DOHH2 (cell line): ENCODE measurements at regions not wholly inside any gene's neighbourhood (a gene's known extent, or its start where the extent isn't known, plus 50 kb on each side); places are given as distances from the start of the nearest gene placed in this dataset.
"Not testable (repeated sequence)": the region's sequence is repeated elsewhere in the genome, so short reads cannot be mapped to it uniquely, and the experiment has no call there.

Source experiments
- EZH2phosphoT487 ChIP-seq: fragments of 200-600 bp; sonication (generic); IDR thresholded peaks from 2 replicates; pipeline ENCODE4 v1.6.1; 2017; ENCODE audit warnings: borderline replicate concordance, mild to moderate bottlenecking, antibody characterized with exemption, low read length, moderate library complexity, mixed read lengths
- TF ChIP-seq, protein P1 (sequence below): fragments of 200-600 bp; sonication (generic); IDR thresholded peaks from one replicate; pipeline ENCODE4 v1.5.1; 2014; ENCODE audit warnings: antibody characterized with exemption, mild to moderate bottlenecking, low read depth, low read length; ENCODE audit not compliant: poor library complexity, severe bottlenecking

DNA sequence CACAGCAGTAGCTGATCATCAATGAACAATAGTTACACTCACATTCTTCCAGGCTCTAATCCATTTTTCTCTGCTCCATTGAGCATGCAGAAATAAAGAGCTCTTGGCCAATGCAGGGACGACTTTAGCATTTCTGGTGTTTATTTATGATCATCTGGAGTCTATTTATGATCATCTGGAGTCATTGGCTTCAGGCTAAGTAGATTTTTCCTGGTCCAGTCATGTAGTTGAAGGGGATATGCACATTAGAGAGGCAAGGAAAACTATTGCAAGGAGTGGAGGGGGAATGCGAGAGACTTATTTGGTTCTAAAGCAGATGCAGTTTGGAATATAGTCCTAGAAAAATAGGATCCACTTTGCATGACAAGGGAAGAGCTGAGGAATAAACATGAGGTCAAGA lies 113.0 kb upstream of the PRSS12 start:
- TF ChIP-seq, protein P1, sequence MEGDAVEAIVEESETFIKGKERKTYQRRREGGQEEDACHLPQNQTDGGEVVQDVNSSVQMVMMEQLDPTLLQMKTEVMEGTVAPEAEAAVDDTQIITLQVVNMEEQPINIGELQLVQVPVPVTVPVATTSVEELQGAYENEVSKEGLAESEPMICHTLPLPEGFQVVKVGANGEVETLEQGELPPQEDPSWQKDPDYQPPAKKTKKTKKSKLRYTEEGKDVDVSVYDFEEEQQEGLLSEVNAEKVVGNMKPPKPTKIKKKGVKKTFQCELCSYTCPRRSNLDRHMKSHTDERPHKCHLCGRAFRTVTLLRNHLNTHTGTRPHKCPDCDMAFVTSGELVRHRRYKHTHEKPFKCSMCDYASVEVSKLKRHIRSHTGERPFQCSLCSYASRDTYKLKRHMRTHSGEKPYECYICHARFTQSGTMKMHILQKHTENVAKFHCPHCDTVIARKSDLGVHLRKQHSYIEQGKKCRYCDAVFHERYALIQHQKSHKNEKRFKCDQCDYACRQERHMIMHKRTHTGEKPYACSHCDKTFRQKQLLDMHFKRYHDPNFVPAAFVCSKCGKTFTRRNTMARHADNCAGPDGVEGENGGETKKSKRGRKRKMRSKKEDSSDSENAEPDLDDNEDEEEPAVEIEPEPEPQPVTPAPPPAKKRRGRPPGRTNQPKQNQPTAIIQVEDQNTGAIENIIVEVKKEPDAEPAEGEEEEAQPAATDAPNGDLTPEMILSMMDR = not testable (repeated sequence)
- TF ChIP-seq EZH2phosphoT487 = not testable (repeated sequence)
